IMR-90 (cell line): ENCODE measurements at regions not wholly inside any gene's neighbourhood (a gene's known extent, or its start where the extent isn't known, plus 50 kb on each side); places are given as distances from the start of the nearest gene placed in this dataset.

Source experiments
- ATAC-seq: fragments of 200-7000 bp; cut with Tn5 transposase; 2 replicates; pipeline ENCODE4 v1.9.1; 2020; ENCODE audit warnings: low read depth, mild to moderate bottlenecking, moderate library complexity
- BruUV-seq: library from RNA; stranded (reverse); fragments of 400-500 nt; replicated peaks from 2 replicates; lab custom pipeline; 2021; lab: Mats Ljungman, UMichigan
- CTCF ChIA-PET: fragments of 300-600 bp; formaldehyde crosslinking; extraction: SDS; loops from one replicate; lab custom pipeline; 2021; ENCODE audit warnings: antibody characterized with exemption; lab: Yijun Ruan, JAX
- POLR2A ChIA-PET: fragments of 300-600 bp; sonication (Branson Sonifier 250); formaldehyde crosslinking; loops from one replicate; lab custom pipeline; 2022; ENCODE audit warnings: antibody characterized with exemption; ENCODE audit not compliant: unreplicated experiment; lab: Charles Lee
- DNase-seq: peaks from one replicate; pipeline ENCODE4 v3.0.0; 2013
- H2AFZ ChIP-seq: replicated peaks from 2 replicates; pipeline ENCODE3; 2013; ENCODE audit warnings: low read length, mild to moderate bottlenecking; ENCODE audit not compliant: poor library complexity
- H2AK5ac ChIP-seq: 2 replicates; pipeline ENCODE4 v1.6.1; 2013; ENCODE audit warnings: low read depth, low read length, inconsistent platforms
- H2AK9ac ChIP-seq: replicated peaks from 2 replicates; pipeline ENCODE3; 2013; ENCODE audit warnings: mild to moderate bottlenecking, low read depth, low read length, moderate library complexity; ENCODE audit not compliant: poor library complexity
- H2BK120ac ChIP-seq: 2 replicates; pipeline ENCODE4 v1.6.1; 2013; ENCODE audit warnings: low read depth, low read length, inconsistent platforms
- H2BK15ac ChIP-seq: 3 replicates; pipeline ENCODE4 v1.6.1; 2013; ENCODE audit warnings: low read depth, low read length, inconsistent platforms
- H2BK20ac ChIP-seq: 2 replicates; pipeline ENCODE4 v1.6.1; 2013; ENCODE audit warnings: low read depth, mild to moderate bottlenecking, inconsistent platforms, low read length, moderate library complexity
- H2BK5ac ChIP-seq: 2 replicates; pipeline ENCODE4 v1.6.1; 2013; ENCODE audit warnings: mild to moderate bottlenecking, low read depth, low read length, inconsistent platforms; ENCODE audit not compliant: poor library complexity, severe bottlenecking
- H3K14ac ChIP-seq: replicated peaks from 2 replicates; pipeline ENCODE4 v1.6.1; 2013; ENCODE audit warnings: low read depth, low read length, inconsistent platforms
- H3K18ac ChIP-seq: 2 replicates; pipeline ENCODE4 v1.6.1; 2013; ENCODE audit warnings: low read depth, low read length, control low read depth
- H3K23ac ChIP-seq: 2 replicates; pipeline ENCODE4 v1.6.1; 2013; ENCODE audit warnings: low read depth, low read length, inconsistent platforms
- H3K27ac ChIP-seq: 2 replicates; pipeline ENCODE4 v1.5.1; 2013; ENCODE audit warnings: mild to moderate bottlenecking, control low read depth, low read length; ENCODE audit not compliant: insufficient read depth
- H3K27me3 ChIP-seq: 2 replicates; pipeline ENCODE4 v1.6.1; 2013; ENCODE audit warnings: low read length; ENCODE audit not compliant: control insufficient read depth, insufficient read depth
- H3K36me3 ChIP-seq: 2 replicates; pipeline ENCODE4 v1.6.1; 2013; ENCODE audit warnings: low read length, mixed read lengths; ENCODE audit not compliant: control insufficient read depth, insufficient read depth
- H3K4ac ChIP-seq: 2 replicates; pipeline ENCODE4 v1.6.1; 2013; ENCODE audit warnings: low read depth, low read length, inconsistent platforms
- H3K4me1 ChIP-seq: 2 replicates; pipeline ENCODE4 v1.6.1; 2013; ENCODE audit warnings: low read length, mixed read lengths; ENCODE audit not compliant: control insufficient read depth, insufficient read depth
- H3K4me2 ChIP-seq: 2 replicates; pipeline ENCODE4 v1.6.1; 2013; ENCODE audit warnings: low read depth, mild to moderate bottlenecking, control low read depth, low read length, moderate library complexity
- H3K4me3 ChIP-seq: 2 replicates; pipeline ENCODE4 v1.5.1; 2013; ENCODE audit warnings: low read depth, mild to moderate bottlenecking, control low read depth, low read length, moderate library complexity; ENCODE audit not compliant: insufficient read depth
- H3K56ac ChIP-seq: 2 replicates; pipeline ENCODE4 v1.6.1; 2013; ENCODE audit warnings: low read length, inconsistent platforms; ENCODE audit not compliant: insufficient read depth; ENCODE audit errors: extremely low read depth
- H3K79me1 ChIP-seq, 2 experiments: 2 replicates each; pipeline ENCODE4 v1.6.1; 2013; ENCODE audit warnings: low read length in 2 of 2, inconsistent platforms in 1 of 2, low read depth in 1 of 2
- H3K9ac ChIP-seq: 2 replicates; pipeline ENCODE4 v1.6.1; 2013; ENCODE audit warnings: low read depth, low read length, control low read depth
- H3K9me1 ChIP-seq: 2 replicates; pipeline ENCODE4 v1.6.1; 2013; ENCODE audit warnings: low read length, inconsistent platforms; ENCODE audit not compliant: insufficient read depth
- H3K9me3 ChIP-seq: 2 replicates; pipeline ENCODE4 v1.6.1; 2013; ENCODE audit warnings: low read length; ENCODE audit not compliant: control insufficient read depth, insufficient read depth
- H4K20me1 ChIP-seq: 2 replicates; pipeline ENCODE4 v1.6.1; 2013; ENCODE audit warnings: low read length, inconsistent platforms; ENCODE audit not compliant: insufficient read depth
- H4K5ac ChIP-seq: 2 replicates; pipeline ENCODE4 v1.6.1; 2013; ENCODE audit warnings: mild to moderate bottlenecking, low read depth, low read length, control low read depth
- H4K8ac ChIP-seq, 2 experiments: 2 replicates each; pipeline ENCODE4 v1.6.1; 2013; ENCODE audit warnings: low read depth in 2 of 2, low read length in 2 of 2, control low read depth in 1 of 2, inconsistent platforms in 1 of 2
- H4K91ac ChIP-seq: 2 replicates; pipeline ENCODE4 v1.6.1; 2013; ENCODE audit warnings: low read depth, low read length, inconsistent platforms; ENCODE audit not compliant: insufficient read depth
- BHLHE40 ChIP-seq: fragments of 150-350 bp; IDR thresholded peaks from 2 replicates; pipeline ENCODE4 v1.6.1; 2016; ENCODE audit warnings: mild to moderate bottlenecking, low read depth, low read length
- CEBPB ChIP-seq: IDR thresholded peaks from 2 replicates; pipeline ENCODE4 v1.6.1; 2012; ENCODE audit warnings: low read depth, low read length, improper control_type of control experiment
- CHD1 ChIP-seq: IDR thresholded peaks from 2 replicates; pipeline ENCODE4 v1.6.1; 2012; ENCODE audit warnings: low read depth, low read length, improper control_type of control experiment
- MAZ ChIP-seq: IDR thresholded peaks from 2 replicates; pipeline ENCODE4 v1.6.1; 2012; ENCODE audit warnings: low read depth, mild to moderate bottlenecking, low read length, improper control_type of control experiment, moderate library complexity, borderline replicate concordance
- RCOR1 ChIP-seq: IDR thresholded peaks from 2 replicates; pipeline ENCODE4 v1.6.1; 2012; ENCODE audit warnings: mild to moderate bottlenecking, low read length, improper control_type of control experiment; ENCODE audit not compliant: insufficient replicate concordance
- RFX5 ChIP-seq: IDR thresholded peaks from 2 replicates; pipeline ENCODE4 v1.8.0; 2012; ENCODE audit warnings: low read depth, mild to moderate bottlenecking, low read length, moderate library complexity
- WGBS, 2 experiments: methylation state at CpG; one replicate each; pipeline versions ENCODE4 v1.1.5 to v1.1.7; 2013; ENCODE audit warnings: missing lambda C conversion rate in 2 of 2; ENCODE audit not compliant: insufficient read length in 1 of 2; ENCODE audit errors: extremely low coverage in 2 of 2; 5-methylcytosine and 5-hydroxymethylcytosine counted together
- dilution Hi-C: fragments of 300-500 bp; cut with HindIII; formaldehyde crosslinking; loops from one replicate; pipeline ENCODE4 v1.14.3; 2018; ENCODE audit warnings: low sequenced_read_pairs; ENCODE audit not compliant: unreplicated experiment
- in situ Hi-C: fragments of 300-500 bp; cut with MboI; formaldehyde crosslinking; loops from 3 replicates; pipeline ENCODE4 v1.14.3; 2019; ENCODE audit warnings: low sequenced_read_pairs, inconsistent platforms, mixed read lengths
- intact Hi-C: fragments of 100-400 bp; cut with micrococcal nuclease; formaldehyde crosslinking; loops from 2 replicates; pipeline ENCODE4 v1.10.0; 2022
- TF ChIP-seq, protein P1 (sequence below): conservative IDR thresholded peaks from 2 replicates; pipeline ENCODE4 v1.5.1; 2012; ENCODE audit warnings: mild to moderate bottlenecking, low read depth, low read length, improper control_type of control experiment
- TF ChIP-seq, protein P2 (sequence below): fragments of 150-350 bp; IDR thresholded peaks from 2 replicates; pipeline ENCODE4 v1.6.1; 2017; ENCODE audit warnings: mild to moderate bottlenecking, antibody characterized with exemption, low read length, low read depth

DNA sequence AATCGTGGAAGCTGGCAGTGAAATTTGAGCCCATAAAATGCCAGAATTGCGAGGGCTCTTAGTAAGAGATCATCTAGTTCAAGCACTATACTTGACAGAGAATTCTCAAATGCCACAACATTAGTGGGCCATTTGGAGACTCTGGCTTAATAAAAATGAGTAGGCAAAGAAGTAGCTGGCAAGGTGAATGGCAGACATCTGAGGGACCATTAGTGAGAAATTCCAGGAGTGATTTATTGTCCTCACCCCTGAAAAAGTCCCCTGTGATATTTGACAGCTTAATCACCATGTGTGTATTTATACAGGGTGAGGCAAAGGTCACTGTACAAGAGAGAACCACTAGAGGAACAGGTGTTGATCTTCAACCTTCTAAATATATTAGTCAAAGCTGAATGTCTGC lies 207.5 kb downstream of the CHRDL1 start:
- no peak overlapping the region for H3K18ac ChIP-seq
- no peak overlapping the region for H2BK15ac ChIP-seq
- H4K8ac ChIP-seq: no peak overlapping the region
- H2BK20ac ChIP-seq: no peak overlapping the region
- no peak overlapping the region for H4K91ac ChIP-seq
- ChIA-PET CTCF (no interaction called here), POLR2A (no interaction called here)
- BruUV-seq: no TSS peak
- no peaks in the 10 kb centered on the region for H3K4me1 ChIP-seq
- no peak overlapping the region for H2AK9ac ChIP-seq
- no peaks in the 10 kb centered on the region for H3K9me1 ChIP-seq
- TF ChIP-seq RFX5 (no peak), BHLHE40 (no peak), RCOR1 (no peak), CEBPB (no peak), CHD1 (no peak), MAZ (no peak)
- TF ChIP-seq, protein P1, sequence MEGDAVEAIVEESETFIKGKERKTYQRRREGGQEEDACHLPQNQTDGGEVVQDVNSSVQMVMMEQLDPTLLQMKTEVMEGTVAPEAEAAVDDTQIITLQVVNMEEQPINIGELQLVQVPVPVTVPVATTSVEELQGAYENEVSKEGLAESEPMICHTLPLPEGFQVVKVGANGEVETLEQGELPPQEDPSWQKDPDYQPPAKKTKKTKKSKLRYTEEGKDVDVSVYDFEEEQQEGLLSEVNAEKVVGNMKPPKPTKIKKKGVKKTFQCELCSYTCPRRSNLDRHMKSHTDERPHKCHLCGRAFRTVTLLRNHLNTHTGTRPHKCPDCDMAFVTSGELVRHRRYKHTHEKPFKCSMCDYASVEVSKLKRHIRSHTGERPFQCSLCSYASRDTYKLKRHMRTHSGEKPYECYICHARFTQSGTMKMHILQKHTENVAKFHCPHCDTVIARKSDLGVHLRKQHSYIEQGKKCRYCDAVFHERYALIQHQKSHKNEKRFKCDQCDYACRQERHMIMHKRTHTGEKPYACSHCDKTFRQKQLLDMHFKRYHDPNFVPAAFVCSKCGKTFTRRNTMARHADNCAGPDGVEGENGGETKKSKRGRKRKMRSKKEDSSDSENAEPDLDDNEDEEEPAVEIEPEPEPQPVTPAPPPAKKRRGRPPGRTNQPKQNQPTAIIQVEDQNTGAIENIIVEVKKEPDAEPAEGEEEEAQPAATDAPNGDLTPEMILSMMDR: no peak
- TF ChIP-seq, protein P2, sequence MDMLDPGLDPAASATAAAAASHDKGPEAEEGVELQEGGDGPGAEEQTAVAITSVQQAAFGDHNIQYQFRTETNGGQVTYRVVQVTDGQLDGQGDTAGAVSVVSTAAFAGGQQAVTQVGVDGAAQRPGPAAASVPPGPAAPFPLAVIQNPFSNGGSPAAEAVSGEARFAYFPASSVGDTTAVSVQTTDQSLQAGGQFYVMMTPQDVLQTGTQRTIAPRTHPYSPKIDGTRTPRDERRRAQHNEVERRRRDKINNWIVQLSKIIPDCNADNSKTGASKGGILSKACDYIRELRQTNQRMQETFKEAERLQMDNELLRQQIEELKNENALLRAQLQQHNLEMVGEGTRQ: no peak
- in situ Hi-C loops (no loop called here), intact Hi-C loops (no loop called here), dilution Hi-C loops (no loop called here)
- WGBS, 2 experiments: no CpG with 5 or more reads among the region's 2 CpGs
- no peak overlapping the region for H3K23ac ChIP-seq
- H4K5ac ChIP-seq: no peak overlapping the region
- no peak overlapping the region for H3K56ac ChIP-seq
- H4K20me1 ChIP-seq: no peaks in the 10 kb centered on the region
- no peak overlapping the region for H2BK120ac ChIP-seq
- no peak overlapping the region for H2BK5ac ChIP-seq
- ATAC-seq (no peak), DNase-seq (no peak)
- no peaks in the 10 kb centered on the region for H3K9me3 ChIP-seq
- no peak overlapping the region for H3K4me3 ChIP-seq
- H2AK5ac ChIP-seq: no peak overlapping the region
- H3K9ac ChIP-seq: no peak overlapping the region
- 0 out of 2 replicates have a peak, but pooled peaks cover 2% of the 10 kb centered on the region for H3K27me3 ChIP-seq
- no peaks in the 10 kb centered on the region for H3K79me1 ChIP-seq
- no peak overlapping the region for H3K4ac ChIP-seq
- no peak overlapping the region for H3K4me2 ChIP-seq
- no peaks in the 10 kb centered on the region for H3K36me3 ChIP-seq
- no peak overlapping the region for H3K14ac ChIP-seq
- no peak overlapping the region for H3K27ac ChIP-seq
- H2AFZ ChIP-seq: no peak overlapping the region
